Vagina (tissue), 2 donors: ENCODE measurements at regions not wholly inside any gene's neighbourhood (a gene's known extent, or its start where the extent isn't known, plus 50 kb on each side); places are given as distances from the start of the nearest gene placed in this dataset.
A peak's percentile ranks its signal among the peaks of the same experiment; 100 is the strongest.
"Not testable (repeated sequence)": the region's sequence is repeated elsewhere in the genome, so short reads cannot be mapped to it uniquely, and the experiment has no call there.

Source experiments
- DNase-seq, 2 donors: peaks; one replicate each; pipeline ENCODE4 v3.0.0-alpha.2; 2017; ENCODE audit errors: extremely low spot score in 2 of 2
- H3K27ac ChIP-seq: fragments of 200-600 bp; sonication (generic); one replicate; pipeline ENCODE4 v1.5.1; 2019
- H3K27me3 ChIP-seq: fragments of 200-600 bp; sonication (generic); one replicate; pipeline ENCODE4 v1.5.1; 2019
- H3K36me3 ChIP-seq, 2 donors: fragments of 200-600 bp; sonication (generic); one replicate each; pipeline ENCODE4 v1.5.1; 2017 to 2019
- H3K4me1 ChIP-seq: fragments of 200-600 bp; sonication (generic); one replicate; pipeline ENCODE4 v1.5.1; 2019
- H3K4me3 ChIP-seq, 2 donors: fragments of 200-600 bp; sonication (generic); 1 replicate in 1 of 2; 2 replicates in 1 of 2; pipeline ENCODE4 v1.5.1; 2016 to 2019
- H3K9me3 ChIP-seq: fragments of 200-600 bp; sonication (generic); one replicate; pipeline ENCODE4 v1.5.1; 2019
- CTCF ChIP-seq, 3 experiments: fragments of 450-650 bp in 2 of 3; fragments of 200-600 bp in 1 of 3; sonication (generic) in 1 of 3; IDR thresholded peaks; one replicate each; pipeline ENCODE4 v1.5.1; 2017 to 2019; ENCODE audit warnings: antibody characterized with exemption in 3 of 3, mild to moderate bottlenecking in 2 of 3, moderate library complexity in 2 of 3
- POLR2A ChIP-seq, 2 donors: fragments of 450-650 bp; IDR thresholded peaks; one replicate each; pipeline ENCODE4 v1.6.1; 2017; ENCODE audit warnings: antibody characterized with exemption in 2 of 2, mild to moderate bottlenecking in 2 of 2, moderate library complexity in 2 of 2
- POLR2AphosphoS5 ChIP-seq, 2 donors: sonication (generic); formaldehyde crosslinking; IDR thresholded peaks; one replicate each; pipeline ENCODE4 v1.9.0; 2017; ENCODE audit warnings: antibody characterized with exemption in 2 of 2, mild to moderate bottlenecking in 2 of 2, low read depth in 1 of 2; ENCODE audit not compliant: insufficient read depth in 1 of 2
- intact Hi-C: fragments of 100-400 bp; cut with DNase I; formaldehyde crosslinking; loops from one replicate; pipeline ENCODE4 v1.15.1; 2023

- TF ChIP-seq POLR2AphosphoS5 (IDR thresholded peaks at IDR 0.05; ENCODE audit: insufficient read depth in 1 of 2, low read depth in 1 of 2) (no peak), POLR2A (IDR thresholded peaks at IDR 0.05) (no peak), CTCF (IDR thresholded peaks at IDR 0.05) (no peak)
- H3K27ac ChIP-seq: peak overlapping the region; percentile 56
- no peaks in the 10 kb centered on the region for H3K9me3 ChIP-seq
- DNase-seq: no peak
- no peaks in the 10 kb centered on the region for H3K36me3 ChIP-seq
- peaks cover 20% of the 10 kb centered on the region for H3K4me1 ChIP-seq
- no peaks in the 10 kb centered on the region for H3K27me3 ChIP-seq
- intact Hi-C loops: no loop called here
- no peak overlapping the region for H3K4me3 ChIP-seq
Observed at GRCh38 chr6:139982195-139982594, 607.7 kb upstream of the CITED2 start.

- intact Hi-C loops: no loop called here
- Histone ChIP-seq H3K36me3 (no peaks in the 10 kb centered on the region), H3K4me1 (peaks cover 20% of the 10 kb centered on the region), H3K9me3 (no peaks in the 10 kb centered on the region), H3K27ac (peak overlapping the region; percentile 56), H3K27me3 (no peaks in the 10 kb centered on the region), H3K4me3 (no peak overlapping the region)
- no peak for TF ChIP-seq CTCF (IDR thresholded peaks at IDR 0.05)
- no peak for TF ChIP-seq POLR2AphosphoS5 (IDR thresholded peaks at IDR 0.05; ENCODE audit: insufficient read depth in 1 of 2, low read depth in 1 of 2)
- no peak for TF ChIP-seq POLR2A (IDR thresholded peaks at IDR 0.05)
- no peak for DNase-seq
Observed at GRCh38 chr6:139981768-139982181, 607.3 kb upstream of the CITED2 start.

- no peaks in the 10 kb centered on the region for H3K9me3 ChIP-seq
- TF ChIP-seq CTCF (IDR thresholded peaks at IDR 0.05) (no peak), POLR2A (IDR thresholded peaks at IDR 0.05) (no peak), POLR2AphosphoS5 (IDR thresholded peaks at IDR 0.05; ENCODE audit: insufficient read depth in 1 of 2, low read depth in 1 of 2) (no peak)
- no peaks in the 10 kb centered on the region for H3K27me3 ChIP-seq
- H3K27ac ChIP-seq: peak overlapping the region; percentile 56
- H3K4me3 ChIP-seq: no peak overlapping the region
- DNase-seq: no peak
- H3K36me3 ChIP-seq: no peaks in the 10 kb centered on the region
- H3K4me1 ChIP-seq: peaks cover 20% of the 10 kb centered on the region
- intact Hi-C loops: no loop called here
Observed at GRCh38 chr6:139981066-139981624, 606.7 kb upstream of the CITED2 start.

- intact Hi-C loops, H3K9me3 ChIP-seq, H3K4me3 ChIP-seq, DNase-seq, H3K27ac ChIP-seq, H3K27me3 ChIP-seq, H3K36me3 ChIP-seq: not testable (repeated sequence)
- H3K4me1 ChIP-seq: peaks cover 20% of the 10 kb centered on the region
Observed at GRCh38 chr6:139980631-139981030, 606.2 kb upstream of the CITED2 start.

GRCh38 chr6:139979021-139979725 lies 604.7 kb upstream of the CITED2 start:
- no peak overlapping the region for H3K27ac ChIP-seq
- no peak overlapping the region for H3K4me3 ChIP-seq
- TF ChIP-seq CTCF (IDR thresholded peaks at IDR 0.05) (no peak), POLR2AphosphoS5 (IDR thresholded peaks at IDR 0.05; ENCODE audit: insufficient read depth in 1 of 2, low read depth in 1 of 2) (no peak), POLR2A (IDR thresholded peaks at IDR 0.05) (no peak)
- no peaks in the 10 kb centered on the region for H3K27me3 ChIP-seq
- H3K9me3 ChIP-seq: no peaks in the 10 kb centered on the region
- intact Hi-C loops: no loop called here
- H3K36me3 ChIP-seq: no peaks in the 10 kb centered on the region
- peaks cover 20% of the 10 kb centered on the region for H3K4me1 ChIP-seq
- no peak for DNase-seq
